ENCODE measurements at regions not wholly inside any gene's neighbourhood (a gene's known extent, or its start where the extent isn't known, plus 50 kb on each side); places are given as distances from the start of the nearest gene placed in this dataset.
"Not testable (repeated sequence)": the region's sequence is repeated elsewhere in the genome, so short reads cannot be mapped to it uniquely, and the experiment has no call there.

GRCh38 chr22:16665610-16666009 is 73.0 kb upstream of the CCT8L2 start:
- not testable (repeated sequence) for TF ChIP-seq POLR2A, CTCF (IDR thresholded peaks at IDR 0.05)
